RWPE1 (cell line): ENCODE measurements at regions not wholly inside any gene's neighbourhood (a gene's known extent, or its start where the extent isn't known, plus 50 kb on each side); places are given as distances from the start of the nearest gene placed in this dataset.

Experiments
- CTCF ChIA-PET: fragments of 350-600 bp; sonication (Branson Sonifier 250); formaldehyde crosslinking; extraction: SDS; loops from one replicate; lab custom pipeline; 2021; lab: Yijun Ruan, JAX
- POLR2A ChIA-PET: fragments of 400-600 bp; formaldehyde crosslinking; extraction: SDS; loops from one replicate; lab custom pipeline; 2020; ENCODE audit warnings: antibody characterized with exemption; ENCODE audit not compliant: low non-redundant PET; lab: Yijun Ruan, JAX
- DNase-seq: peaks from one replicate; pipeline ENCODE4 v3.0.0; 2012; ENCODE audit warnings: low spot score
- H3K27ac ChIP-seq: fragments of 450-650 bp; 2 replicates; pipeline ENCODE4 v1.5.1; 2017
- CTCF ChIP-seq: fragments of 450-650 bp; conservative IDR thresholded peaks from 2 replicates; pipeline ENCODE4 v1.5.1; 2017; ENCODE audit warnings: low read depth, mild to moderate bottlenecking

- no peak for TF ChIP-seq CTCF
- CTCF ChIA-PET: no interaction called here
- DNase-seq: no peak
- H3K27ac ChIP-seq: no peak overlapping the region
- POLR2A ChIA-PET: no interaction called here
Measured at GRCh38 chr10:54909165-54909564, 108.1 kb upstream of the PCDH15 start.

DNA sequence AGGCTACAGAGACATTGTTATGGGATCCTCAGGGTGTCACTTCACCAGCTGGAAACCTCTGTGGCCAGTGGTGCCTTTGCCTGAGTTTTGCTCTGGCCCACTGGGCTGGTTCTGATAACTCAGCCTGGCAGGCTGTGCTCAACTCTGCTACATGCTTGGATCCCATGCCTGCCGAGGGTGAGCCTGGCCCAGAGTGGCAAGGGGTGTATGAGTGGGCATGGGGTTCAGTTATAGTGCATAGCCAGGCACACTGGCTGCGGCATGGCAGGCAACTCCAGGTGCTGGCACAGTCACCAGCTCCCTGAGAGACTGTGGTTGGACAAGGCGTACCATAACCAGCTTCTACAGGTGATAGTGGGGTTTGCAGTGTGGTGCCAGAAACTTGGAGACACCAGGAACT, 107.0 kb upstream of the PCDH15 start:
- CTCF ChIA-PET: no interaction called here
- H3K27ac ChIP-seq: no peak overlapping the region
- no peak for TF ChIP-seq CTCF
- POLR2A ChIA-PET: interaction anchor here (0.5 kb wide), 1 partner anchor 346 kb away, joined by 6 read pairs; no protein-coding TSS in a partner anchor
- no peak for DNase-seq

- TF ChIP-seq CTCF: no peak
- ChIA-PET POLR2A (no interaction called here), CTCF (no interaction called here)
- no peak for DNase-seq
- no peak overlapping the region for H3K27ac ChIP-seq
Measured at GRCh38 chr10:54906940-54907339, 105.9 kb upstream of the PCDH15 start.

- ChIA-PET POLR2A (no interaction called here), CTCF (no interaction called here)
- no peak overlapping the region for H3K27ac ChIP-seq
- TF ChIP-seq CTCF: no peak
- DNase-seq: no peak
Measured at GRCh38 chr10:54905578-54906192, 104.7 kb upstream of the PCDH15 start.

DNA sequence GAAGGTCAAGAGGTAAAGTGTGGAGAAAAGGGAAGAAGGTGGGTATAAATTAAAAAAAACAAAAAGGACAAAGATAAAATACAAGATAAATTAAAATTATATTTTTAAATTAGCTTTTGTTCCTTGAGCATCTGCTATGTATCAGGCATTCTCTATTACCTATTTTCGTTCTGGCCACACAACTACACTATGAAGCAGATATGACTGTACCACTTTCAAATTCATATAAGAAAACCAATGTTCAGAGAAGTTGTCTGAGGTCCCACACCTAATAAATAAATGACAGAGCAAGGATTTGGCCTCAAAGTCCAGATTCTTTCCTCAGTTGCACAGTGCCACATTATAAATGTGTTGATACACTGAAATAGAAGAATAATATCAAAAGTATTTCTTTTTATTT, 103.8 kb upstream of the PCDH15 start:
- TF ChIP-seq CTCF: no peak
- no peak for DNase-seq
- POLR2A ChIA-PET: no interaction called here
- CTCF ChIA-PET: interaction anchor here (0.6 kb wide), 1 partner anchor 13 kb away, joined by 3 read pairs; no protein-coding TSS in a partner anchor
- no peak overlapping the region for H3K27ac ChIP-seq

DNA sequence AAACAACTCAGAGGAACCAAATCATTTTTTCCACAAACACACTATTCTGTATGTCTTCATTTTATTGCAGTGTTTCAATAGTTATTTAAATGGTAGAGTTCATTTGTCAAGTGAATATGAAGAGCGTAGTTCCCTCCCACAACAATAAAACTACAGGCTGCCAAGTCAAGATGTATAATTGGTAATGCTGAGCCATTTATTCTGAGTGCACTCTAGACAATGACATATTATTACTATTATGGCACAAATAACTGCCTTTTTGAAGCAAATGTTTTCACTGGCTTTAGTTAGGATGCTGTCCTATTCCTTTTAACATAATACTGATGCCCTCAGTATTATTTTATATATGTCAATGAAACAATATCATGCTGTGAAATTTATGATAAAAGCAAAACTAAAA, 102.7 kb upstream of the PCDH15 start:
- CTCF ChIA-PET: no interaction called here
- POLR2A ChIA-PET: no interaction called here
- no peak overlapping the region for H3K27ac ChIP-seq
- TF ChIP-seq CTCF: no peak
- no peak for DNase-seq
